ENCODE measurements at regions not wholly inside any gene's neighbourhood (a gene's known extent, or its start where the extent isn't known, plus 50 kb on each side); places are given as distances from the start of the nearest gene placed in this dataset.

DNA sequence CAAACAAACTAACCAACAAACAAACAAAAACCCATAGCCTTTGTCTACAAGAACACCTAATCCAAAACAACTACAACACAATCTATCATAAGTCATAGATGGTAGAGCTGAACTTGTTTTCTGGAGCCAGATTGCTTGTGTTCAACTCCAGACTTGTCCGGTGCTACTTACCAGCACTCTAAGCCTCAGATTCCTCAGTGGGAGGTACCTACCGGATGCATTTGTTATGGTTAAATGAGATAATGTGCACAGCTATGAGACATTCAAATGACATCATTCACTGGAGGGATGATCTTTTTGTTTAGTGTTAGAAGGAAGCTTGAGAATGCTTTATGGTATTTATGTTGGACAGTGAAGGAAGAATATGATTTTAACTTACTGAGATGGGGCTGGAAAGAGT, 592.9 kb upstream of the C9orf72 start:
- H3K27me3 Mint-ChIP-seq (ENCODE audit: low read depth in 3 of 3), result no peaks in the 10 kb centered on the region
- H3K4me1 Mint-ChIP-seq, result no peaks in the 10 kb centered on the region

GRCh38 chr9:28177142-28177541, 603.9 kb upstream of the C9orf72 start:
- no peak for DNase-seq
- H3K27me3 Mint-ChIP-seq (ENCODE audit: low read depth in 3 of 3), result no peaks in the 10 kb centered on the region
- peaks cover 0 to 4% (median 0%) of the 10 kb centered on the region in 3 donors for H3K36me3 Mint-ChIP-seq
- H3K27ac Mint-ChIP-seq, result no peak overlapping the region
- no peaks in the 10 kb centered on the region for H3K4me1 Mint-ChIP-seq
- no peak overlapping the region for H3K4me3 Mint-ChIP-seq
- peaks cover 1 to 29% (median 11%) of the 10 kb centered on the region in 6 donors for H3K9me3 Mint-ChIP-seq

More for the DNA sequence above, 592.9 kb upstream of the C9orf72 start:
- Mint-ChIP-seq H3K4me3 (no peak overlapping the region), H3K36me3 (no peaks in the 10 kb centered on the region), H3K27ac (no peak overlapping the region), H3K9me3 (peaks cover 5 to 26% (median 15%) of the 10 kb centered on the region in 6 donors)
- DNase-seq, result no peak

DNA sequence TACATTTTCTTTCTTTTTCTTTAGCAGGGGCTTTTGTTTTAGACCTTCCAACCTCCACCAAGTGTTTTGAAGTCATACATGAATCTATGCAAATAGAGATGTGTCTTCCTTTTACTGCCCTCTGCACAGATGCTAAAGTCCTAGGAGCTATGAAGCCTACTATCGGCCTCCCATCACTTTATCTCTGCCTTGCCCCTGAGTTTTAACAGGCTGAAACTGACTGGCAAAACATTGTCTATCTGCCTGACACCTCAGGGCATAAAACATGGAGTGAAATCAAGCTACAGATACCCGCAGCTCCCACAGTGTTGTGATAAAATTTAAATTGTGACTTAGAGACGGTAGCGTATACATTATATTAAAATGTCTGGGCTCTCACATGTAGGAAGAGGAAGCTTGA, 604.6 kb upstream of the C9orf72 start:
- H3K4me1 Mint-ChIP-seq, result no peaks in the 10 kb centered on the region
- no peaks in the 10 kb centered on the region for H3K27me3 Mint-ChIP-seq (ENCODE audit: low read depth in 3 of 3)
- H3K9me3 Mint-ChIP-seq, result peaks cover 2 to 25% (median 11%) of the 10 kb centered on the region in 6 donors
- peaks cover 0 to 4% (median 0%) of the 10 kb centered on the region in 3 donors for H3K36me3 Mint-ChIP-seq
- DNase-seq, result no peak
- H3K4me3 Mint-ChIP-seq, result no peak overlapping the region
- no peak overlapping the region for H3K27ac Mint-ChIP-seq

DNA sequence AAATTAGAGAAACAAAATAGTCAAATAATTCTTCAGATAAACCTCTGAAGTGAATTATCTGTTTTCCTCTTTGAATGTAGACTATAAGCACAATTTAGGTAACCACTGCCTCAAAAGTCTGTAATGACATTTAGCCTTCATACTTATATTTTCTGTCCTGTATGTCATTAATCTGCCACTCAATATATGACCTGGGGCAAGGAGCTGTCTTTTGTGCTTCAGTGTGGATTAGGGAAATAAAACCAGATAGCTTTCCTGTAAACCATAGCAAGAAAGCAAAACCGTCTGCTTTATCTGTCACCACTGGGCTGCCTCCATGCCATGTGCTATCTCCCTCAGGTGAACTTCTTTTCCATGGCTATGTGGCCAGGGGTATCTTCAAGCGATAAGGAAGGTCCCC, 606.6 kb upstream of the C9orf72 start:
- no peak for DNase-seq
- Mint-ChIP-seq H3K36me3 (peaks cover 0 to 4% (median 0%) of the 10 kb centered on the region in 3 donors), H3K9me3 (peaks cover 2 to 29% (median 17%) of the 10 kb centered on the region in 6 donors), H3K27ac (no peak overlapping the region), H3K4me1 (no peaks in the 10 kb centered on the region), H3K27me3 (ENCODE audit: low read depth in 3 of 3) (peaks cover 0 to 2% (median 0%) of the 10 kb centered on the region in 3 donors), H3K4me3 (no peak overlapping the region)

DNA sequence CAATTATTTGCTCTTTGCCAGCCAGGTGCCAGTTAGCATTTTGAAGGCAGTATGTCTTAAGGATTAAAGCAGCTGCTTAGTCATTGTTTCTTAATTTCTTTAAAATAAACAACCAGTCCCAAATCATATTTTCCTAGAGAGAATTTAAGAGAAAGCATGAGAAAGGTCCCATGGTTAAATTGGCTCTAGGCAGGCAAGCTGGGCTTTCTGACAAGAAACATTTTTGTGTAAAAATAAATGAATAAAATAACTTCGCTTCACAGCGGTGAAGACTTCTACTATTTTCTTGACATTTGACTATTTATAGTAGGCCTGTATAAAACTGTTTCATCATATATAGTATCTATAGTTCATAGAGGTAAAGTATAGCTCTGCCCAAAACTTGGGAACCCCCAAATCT, 617.7 kb upstream of the C9orf72 start:
- H3K27ac Mint-ChIP-seq, result no peak overlapping the region
- no peak for DNase-seq
- peaks cover 4 to 8% (median 6%) of the 10 kb centered on the region in 3 donors for H3K36me3 Mint-ChIP-seq
- no peak overlapping the region for H3K4me3 Mint-ChIP-seq
- peaks cover 0 to 4% (median 0%) of the 10 kb centered on the region in 3 donors for H3K27me3 Mint-ChIP-seq (ENCODE audit: low read depth in 3 of 3)
- peaks cover 0 to 2% of the 10 kb centered on the region in 2 donors for H3K4me1 Mint-ChIP-seq
- H3K9me3 Mint-ChIP-seq, result peaks cover 16 to 55% (median 28%) of the 10 kb centered on the region in 6 donors

GRCh38 chr9:28197653-28198052, 624.4 kb upstream of the C9orf72 start:
- Mint-ChIP-seq H3K4me3 (no peak overlapping the region), H3K36me3 (peaks cover 0 to 2% (median 0%) of the 10 kb centered on the region in 3 donors), H3K4me1 (no peaks in the 10 kb centered on the region), H3K27me3 (ENCODE audit: low read depth in 3 of 3) (no peaks in the 10 kb centered on the region), H3K27ac (no peak overlapping the region), H3K9me3 (peaks cover 4 to 16% (median 9%) of the 10 kb centered on the region in 6 donors)
- DNase-seq, result no peak

DNA sequence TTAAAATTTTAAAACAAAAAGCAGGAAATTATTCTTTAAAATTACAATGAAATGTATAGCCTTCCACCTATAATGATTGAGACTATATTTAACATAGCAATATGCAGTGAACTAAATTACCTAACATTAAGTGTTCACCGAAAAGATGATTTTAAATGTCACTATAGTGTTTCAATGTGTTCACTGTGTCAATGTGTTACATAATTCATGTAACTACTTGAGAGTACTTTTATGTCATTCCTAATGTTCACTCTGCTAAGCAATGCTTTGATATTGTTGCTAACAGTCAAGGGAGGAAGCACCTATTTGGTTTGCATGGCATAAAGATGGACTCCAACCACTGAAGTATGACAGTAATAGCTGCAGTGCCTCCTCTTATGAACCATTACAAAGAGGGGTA, 629.8 kb upstream of the C9orf72 start:
- Mint-ChIP-seq H3K27me3 (ENCODE audit: low read depth in 3 of 3) (no peaks in the 10 kb centered on the region), H3K4me1 (no peaks in the 10 kb centered on the region), H3K27ac (no peak overlapping the region), H3K4me3 (no peak overlapping the region), H3K36me3 (peaks cover 0 to 7% (median 0%) of the 10 kb centered on the region in 3 donors), H3K9me3 (peaks cover 7 to 27% (median 10%) of the 10 kb centered on the region in 6 donors)
- no peak for DNase-seq

- H3K27ac Mint-ChIP-seq, result no peak overlapping the region
- no peak overlapping the region for H3K4me3 Mint-ChIP-seq
- H3K9me3 Mint-ChIP-seq, result peaks cover 4 to 33% (median 15%) of the 10 kb centered on the region in 6 donors
- peaks cover 0 to 5% (median 0%) of the 10 kb centered on the region in 3 donors for H3K36me3 Mint-ChIP-seq
- H3K4me1 Mint-ChIP-seq, result no peaks in the 10 kb centered on the region
- DNase-seq, result no peak
- peaks cover 0 to 2% (median 0%) of the 10 kb centered on the region in 3 donors for H3K27me3 Mint-ChIP-seq (ENCODE audit: low read depth in 3 of 3)
Observed at GRCh38 chr9:28206280-28206679, 633.0 kb upstream of the C9orf72 start.

DNA sequence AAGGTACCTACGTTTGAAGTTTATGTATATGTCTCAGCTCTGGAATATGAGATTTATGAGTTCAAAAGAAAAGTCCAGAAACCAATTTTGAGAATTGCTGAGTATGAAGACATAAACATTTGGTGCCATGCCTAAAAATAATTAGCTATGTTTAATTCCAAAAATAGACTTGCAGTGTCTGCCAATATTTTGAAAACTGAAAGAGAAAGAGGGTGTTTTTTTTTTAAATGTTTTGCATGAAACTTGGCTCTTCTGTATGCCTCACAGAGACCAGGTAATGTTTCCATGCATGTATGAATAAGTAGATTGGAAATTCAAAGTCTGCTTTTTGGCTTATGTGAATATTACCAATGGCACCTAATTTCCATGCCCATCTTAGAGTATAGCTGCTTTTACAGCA, 634.4 kb upstream of the C9orf72 start:
- Mint-ChIP-seq H3K36me3 (peaks cover 0 to 5% (median 0%) of the 10 kb centered on the region in 3 donors), H3K27me3 (ENCODE audit: low read depth in 3 of 3) (peaks cover 0 to 2% (median 0%) of the 10 kb centered on the region in 3 donors), H3K9me3 (peaks cover 3 to 34% (median 12%) of the 10 kb centered on the region in 6 donors), H3K27ac (no peak overlapping the region), H3K4me3 (no peak overlapping the region), H3K4me1 (no peaks in the 10 kb centered on the region)
- DNase-seq, result no peak

DNA sequence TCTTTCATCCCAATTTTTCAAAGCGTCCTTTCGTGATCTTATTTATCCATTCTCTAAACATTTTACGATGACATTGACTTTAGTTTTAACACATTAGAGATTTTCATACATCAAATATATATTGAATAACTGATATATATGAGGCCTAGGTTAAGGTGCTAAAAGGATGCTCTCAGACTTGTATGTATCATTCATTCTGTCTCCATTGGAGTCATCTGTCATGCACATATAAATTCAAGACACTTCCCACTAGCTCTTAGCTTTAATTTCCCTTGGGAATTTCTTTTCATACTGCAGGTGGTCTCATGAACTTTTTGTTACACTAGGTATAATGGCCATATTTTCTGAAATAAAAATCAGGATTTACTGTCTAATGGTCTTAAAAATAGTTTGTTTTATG, 635.8 kb upstream of the C9orf72 start:
- H3K4me3 Mint-ChIP-seq, result no peak overlapping the region
- no peak for DNase-seq
- H3K9me3 Mint-ChIP-seq, result peaks cover 3 to 30% (median 9%) of the 10 kb centered on the region in 6 donors
- H3K4me1 Mint-ChIP-seq, result no peaks in the 10 kb centered on the region
- H3K36me3 Mint-ChIP-seq, result peaks cover 0 to 5% (median 0%) of the 10 kb centered on the region in 3 donors
- H3K27me3 Mint-ChIP-seq (ENCODE audit: low read depth in 3 of 3), result peaks cover 0 to 2% (median 0%) of the 10 kb centered on the region in 3 donors
- no peak overlapping the region for H3K27ac Mint-ChIP-seq

GRCh38 chr9:28212979-28213378, 639.7 kb upstream of the C9orf72 start:
- Mint-ChIP-seq H3K27ac (no peak overlapping the region), H3K36me3 (no peaks in the 10 kb centered on the region), H3K4me1 (no peaks in the 10 kb centered on the region), H3K4me3 (no peak overlapping the region), H3K27me3 (ENCODE audit: low read depth in 3 of 3) (peaks cover 0 to 5% (median 0%) of the 10 kb centered on the region in 3 donors), H3K9me3 (peaks cover 0 to 22% (median 7%) of the 10 kb centered on the region in 6 donors)
- DNase-seq, result no peak

DNA sequence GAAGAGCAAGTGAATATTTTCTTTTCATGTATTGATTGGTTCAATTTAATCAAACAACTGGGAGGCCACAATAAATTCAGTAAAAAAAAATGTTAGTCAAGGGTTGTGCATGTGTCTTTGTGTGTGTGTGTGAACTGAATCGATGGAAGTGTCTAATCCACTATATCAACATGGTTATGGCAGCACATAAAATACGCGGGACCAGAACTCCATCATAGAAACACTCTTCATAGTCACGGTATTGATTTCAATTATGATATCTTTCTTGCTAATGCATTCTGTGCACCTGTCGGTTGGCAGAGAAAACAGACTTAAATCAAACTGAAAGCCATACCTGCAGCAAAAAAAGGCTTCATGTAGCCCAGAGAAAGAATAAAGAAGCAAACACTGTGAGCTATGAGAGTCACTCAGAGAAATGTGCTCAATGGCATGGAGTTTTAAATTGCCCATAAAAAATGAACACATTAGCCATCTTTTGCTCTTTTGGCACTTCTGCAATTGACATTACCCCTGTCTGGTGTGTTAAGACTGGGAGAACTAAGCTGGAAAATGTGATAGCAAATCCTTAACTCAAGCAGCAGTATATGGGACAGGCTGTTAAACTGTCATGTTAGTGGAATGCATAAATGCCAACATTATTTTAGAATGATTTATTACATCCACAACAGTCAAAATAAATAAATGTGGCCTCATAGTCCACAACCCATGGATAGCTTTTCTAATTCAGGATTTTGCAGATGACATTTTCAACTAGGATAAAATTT, 642.4 kb upstream of the C9orf72 start:
- Mint-ChIP-seq H3K36me3 (peaks cover 0 to 3% (median 3%) of the 10 kb centered on the region in 3 donors), H3K4me1 (no peaks in the 10 kb centered on the region), H3K9me3 (peaks cover 2 to 22% (median 6%) of the 10 kb centered on the region in 6 donors), H3K4me3 (no peak overlapping the region), H3K27me3 (ENCODE audit: low read depth in 3 of 3) (peaks cover 0 to 4% (median 0%) of the 10 kb centered on the region in 3 donors), H3K27ac (no peak overlapping the region)
- DNase-seq, result no peak

DNA sequence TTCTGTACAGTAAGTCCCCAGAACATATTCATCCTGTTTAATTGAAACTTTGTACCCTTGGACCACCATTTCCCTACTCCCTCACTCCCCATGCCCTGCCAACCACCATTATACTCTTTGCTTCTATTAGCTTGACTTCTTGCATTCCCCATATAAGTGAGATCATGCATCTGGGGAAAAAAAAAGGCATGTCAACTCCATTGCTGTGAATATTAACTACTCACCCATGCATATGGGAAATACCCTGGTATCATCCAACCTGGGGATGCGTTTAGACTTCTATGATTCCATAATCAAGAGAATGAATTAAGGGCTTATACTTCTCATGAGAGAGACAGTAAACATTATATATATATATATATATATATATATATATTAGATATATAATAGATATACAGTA, 659.4 kb upstream of the C9orf72 start:
- no peaks in the 10 kb centered on the region for H3K36me3 Mint-ChIP-seq
- no peak overlapping the region for H3K27ac Mint-ChIP-seq
- no peak overlapping the region for H3K4me3 Mint-ChIP-seq
- peaks cover 2 to 26% (median 13%) of the 10 kb centered on the region in 6 donors for H3K9me3 Mint-ChIP-seq
- peaks cover 0 to 2% (median 0%) of the 10 kb centered on the region in 3 donors for H3K27me3 Mint-ChIP-seq (ENCODE audit: low read depth in 3 of 3)
- H3K4me1 Mint-ChIP-seq, result peaks cover 0 to 2% of the 10 kb centered on the region in 2 donors
- no peak for DNase-seq

DNA sequence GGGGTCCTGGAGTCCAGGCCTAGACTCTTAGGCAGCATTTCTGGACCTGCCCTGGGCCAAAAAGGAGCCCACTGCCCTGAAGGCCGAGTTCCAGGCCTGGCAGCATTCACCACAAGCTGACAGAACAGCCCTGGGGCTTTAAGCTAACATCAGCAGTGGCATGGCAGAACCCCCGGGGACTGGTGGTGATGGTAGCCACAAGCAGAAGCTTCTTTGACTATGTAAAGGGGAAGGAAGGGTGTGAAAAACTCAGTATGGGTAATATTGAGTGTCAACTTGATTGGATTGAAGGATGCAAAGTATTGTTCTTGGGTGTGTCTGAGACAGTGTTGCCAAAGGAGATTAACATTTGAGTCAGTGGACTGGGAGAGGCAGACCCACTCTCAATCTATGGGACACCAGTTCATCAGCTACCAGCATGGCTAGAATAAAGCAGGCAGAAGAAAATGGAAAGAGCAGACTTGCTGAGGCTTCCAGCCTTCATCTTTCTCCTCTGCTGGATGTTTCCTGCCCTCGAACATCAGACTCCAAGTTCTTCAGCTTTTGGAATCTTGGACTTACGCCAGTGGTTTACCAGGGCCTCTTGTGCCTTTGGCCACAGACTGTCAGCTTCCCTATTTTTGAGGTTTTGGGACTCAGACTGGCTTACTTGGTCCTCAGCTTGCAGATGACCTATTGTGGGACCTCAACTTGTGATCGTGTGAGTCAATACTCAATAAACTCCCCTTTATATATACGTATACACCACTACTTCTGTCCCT, 661.0 kb upstream of the C9orf72 start:
- no peak overlapping the region for H3K4me3 Mint-ChIP-seq
- peaks cover 2 to 42% (median 14%) of the 10 kb centered on the region in 6 donors for H3K9me3 Mint-ChIP-seq
- peak overlapping the region in 1 of 6 donors; percentile 4 for H3K27ac Mint-ChIP-seq
- H3K27me3 Mint-ChIP-seq (ENCODE audit: low read depth in 3 of 3), result peaks cover 0 to 2% (median 0%) of the 10 kb centered on the region in 3 donors
- H3K4me1 Mint-ChIP-seq, result peaks cover 0 to 2% of the 10 kb centered on the region in 2 donors
- H3K36me3 Mint-ChIP-seq, result peaks cover 0 to 4% (median 0%) of the 10 kb centered on the region in 3 donors
- DNase-seq, result no peak
